Ishikawa (cell line): ENCODE measurements at regions not wholly inside any gene's neighbourhood (a gene's known extent, or its start where the extent isn't known, plus 50 kb on each side); places are given as distances from the start of the nearest gene placed in this dataset.

Source experiments
- CEBPB ChIP-seq: IDR thresholded peaks from 2 replicates; pipeline ENCODE4 v1.6.1; 2012
- CREB1 ChIP-seq: IDR thresholded peaks from 2 replicates; pipeline ENCODE4 v1.6.1; 2012; ENCODE audit warnings: low read depth
- EGR1 ChIP-seq: IDR thresholded peaks from 2 replicates; pipeline ENCODE4 v1.6.1; 2012
- EP300 ChIP-seq: IDR thresholded peaks from 2 replicates; pipeline ENCODE4 v1.6.1; 2012; ENCODE audit warnings: borderline replicate concordance
- FOXM1 ChIP-seq: IDR thresholded peaks from 2 replicates; pipeline ENCODE4 v1.6.1; 2012; ENCODE audit warnings: low read depth, borderline replicate concordance
- MAX ChIP-seq: IDR thresholded peaks from 2 replicates; pipeline ENCODE4 v1.6.1; 2012
- NFIC ChIP-seq: IDR thresholded peaks from 2 replicates; pipeline ENCODE4 v1.6.1; 2012
- RAD21 ChIP-seq: IDR thresholded peaks from 2 replicates; pipeline ENCODE4 v1.6.1; 2012; ENCODE audit warnings: low read depth
- REST ChIP-seq: IDR thresholded peaks from 2 replicates; pipeline ENCODE4 v1.6.1; 2012; ENCODE audit warnings: low read depth, mild to moderate bottlenecking
- TAF1 ChIP-seq: IDR thresholded peaks from 2 replicates; pipeline ENCODE4 v1.6.1; 2012; ENCODE audit warnings: low read depth, mild to moderate bottlenecking
- TCF12 ChIP-seq: IDR thresholded peaks from 2 replicates; pipeline ENCODE4 v1.6.1; 2012; ENCODE audit warnings: low read depth
- TEAD4 ChIP-seq: IDR thresholded peaks from 2 replicates; pipeline ENCODE4 v1.6.1; 2012
- YY1 ChIP-seq: IDR thresholded peaks from 2 replicates; pipeline ENCODE4 v1.6.1; 2012; ENCODE audit warnings: low read depth
- ZBTB7A ChIP-seq: IDR thresholded peaks from 2 replicates; pipeline ENCODE4 v1.6.1; 2012; ENCODE audit warnings: low read depth

DNA sequence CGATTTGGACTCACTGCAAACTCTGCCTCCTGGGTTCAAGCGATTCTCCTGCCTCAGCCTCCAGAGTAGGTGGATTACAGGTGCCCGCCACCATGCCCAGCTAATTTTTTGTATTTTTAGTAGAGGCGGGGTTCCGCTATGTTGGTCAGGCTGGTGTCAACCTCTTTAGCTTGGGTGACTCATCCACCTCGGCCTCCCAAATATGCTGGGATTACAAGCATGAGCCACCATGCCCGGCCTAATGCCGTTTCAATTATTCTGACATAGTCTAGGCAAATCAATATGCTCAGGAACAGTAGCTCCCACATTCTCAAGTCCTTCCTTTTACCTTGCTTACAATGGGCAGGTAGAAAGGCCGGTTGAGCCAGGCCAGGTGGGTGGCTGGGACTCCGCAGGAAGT, 82.0 kb upstream of the EEA1 start:
- TF ChIP-seq YY1, result no peak
- no peak for TF ChIP-seq REST
- TF ChIP-seq EP300, result no peak
- no peak for TF ChIP-seq MAX
- TF ChIP-seq RAD21, result no peak
- TF ChIP-seq TAF1, result no peak
- no peak for TF ChIP-seq NFIC
- no peak for TF ChIP-seq CREB1
- TF ChIP-seq EGR1, result no peak
- no peak for TF ChIP-seq TCF12
- TF ChIP-seq TEAD4, result no peak
- no peak for TF ChIP-seq CEBPB
- TF ChIP-seq FOXM1, result no peak
- no peak for TF ChIP-seq ZBTB7A
